Activated CD4-positive, alpha-beta T cell treated with anti-CD3 and anti-CD28 coated beads, Interleukin-2, amount 50 U/mL, for 4 hours (primary cell): ENCODE measurements at regions not wholly inside any gene's neighbourhood (a gene's known extent, or its start where the extent isn't known, plus 50 kb on each side); places are given as distances from the start of the nearest gene placed in this dataset.
"Not testable (repeated sequence)": the region's sequence is repeated elsewhere in the genome, so short reads cannot be mapped to it uniquely, and the experiment has no call there.

Source experiments
- DNase-seq, 2 experiments: peaks; one replicate each; pipeline ENCODE4 v3.0.0-alpha.2; 2020

DNA sequence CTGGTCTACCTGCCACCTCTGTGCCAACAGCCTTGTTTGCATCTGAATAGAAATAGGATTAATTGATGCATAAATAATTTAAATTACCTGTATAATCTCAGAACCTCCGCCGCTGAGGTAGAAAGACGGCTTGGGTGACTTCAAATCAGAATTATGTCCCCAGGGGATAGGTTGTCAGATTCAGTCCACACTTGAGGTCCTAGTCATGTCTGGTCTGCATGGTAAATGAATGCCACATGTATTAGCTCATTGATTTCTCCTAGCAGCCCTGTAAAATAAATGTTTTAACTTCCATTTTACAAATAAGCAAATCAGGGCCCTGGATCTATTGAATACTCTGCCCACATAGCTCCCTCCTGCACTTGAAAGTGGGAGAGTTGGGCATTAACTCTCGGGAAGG lies 368.0 kb upstream of the WWC1 start:
- no peak for DNase-seq

- no peak for DNase-seq
Measured at GRCh38 chr5:167929841-167930240, 361.6 kb upstream of the WWC1 start.

- DNase-seq, result no peak
Measured at GRCh38 chr5:167934551-167934971, 356.9 kb upstream of the WWC1 start.

DNA sequence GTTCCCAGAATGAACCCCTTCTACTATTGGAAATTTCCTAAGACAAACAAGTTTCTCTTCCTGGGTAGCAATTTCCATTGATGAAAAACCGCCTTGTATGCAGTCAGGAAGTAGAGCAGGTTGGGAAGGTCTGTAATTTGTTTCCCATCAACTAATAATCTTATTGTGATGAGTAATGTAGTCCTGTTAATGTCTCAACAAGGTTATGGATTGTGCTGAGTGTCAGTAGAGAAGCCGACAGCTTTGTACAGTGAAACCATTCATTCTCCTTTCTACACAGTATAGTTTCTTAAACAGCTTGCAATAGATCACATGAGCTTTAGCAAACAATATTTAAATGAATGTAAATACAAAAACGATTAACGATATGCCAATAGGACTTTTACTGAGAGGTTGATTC lies 355.4 kb upstream of the WWC1 start:
- no peak for DNase-seq

- DNase-seq, result no peak
Measured at GRCh38 chr5:167936944-167937634, 354.4 kb upstream of the WWC1 start.

DNA sequence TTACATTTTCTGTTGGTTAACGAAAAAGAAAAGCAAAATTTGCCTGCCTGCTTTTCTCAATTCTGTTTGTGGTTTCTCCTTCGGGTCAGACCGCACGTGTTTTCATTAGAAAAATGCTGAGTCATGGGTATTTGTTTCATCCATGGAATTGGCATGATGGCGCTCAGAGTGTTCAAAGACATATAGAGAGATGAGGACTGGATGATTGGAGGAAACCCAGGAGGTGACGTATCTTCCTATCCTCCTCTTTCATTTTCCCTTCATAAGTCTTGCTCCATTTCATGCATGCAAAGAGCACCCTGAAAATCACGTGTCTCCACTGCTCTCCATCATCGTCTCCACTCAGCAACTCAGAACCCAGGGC lies 353.8 kb upstream of the WWC1 start:
- no peak for DNase-seq

DNA sequence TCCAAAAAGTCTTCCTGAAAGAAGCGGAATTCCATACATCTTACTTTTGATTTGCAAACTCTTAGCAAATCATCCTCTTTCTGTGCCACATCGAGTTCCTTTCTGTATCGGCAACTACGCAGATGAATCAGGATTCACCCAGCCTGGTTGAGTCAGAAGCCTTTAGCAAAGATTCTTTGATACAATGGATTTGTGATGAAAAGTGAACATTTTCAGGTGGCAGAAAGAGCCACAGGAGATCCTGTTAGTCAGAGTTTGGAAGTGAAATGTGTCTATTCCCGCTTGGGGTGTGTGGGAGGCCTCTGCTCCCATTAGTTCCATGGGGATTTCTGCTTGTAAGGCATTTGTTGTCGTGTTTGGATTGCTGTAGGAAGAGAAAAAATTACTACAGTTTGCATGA lies 351.8 kb upstream of the WWC1 start:
- DNase-seq, result no peak

DNA sequence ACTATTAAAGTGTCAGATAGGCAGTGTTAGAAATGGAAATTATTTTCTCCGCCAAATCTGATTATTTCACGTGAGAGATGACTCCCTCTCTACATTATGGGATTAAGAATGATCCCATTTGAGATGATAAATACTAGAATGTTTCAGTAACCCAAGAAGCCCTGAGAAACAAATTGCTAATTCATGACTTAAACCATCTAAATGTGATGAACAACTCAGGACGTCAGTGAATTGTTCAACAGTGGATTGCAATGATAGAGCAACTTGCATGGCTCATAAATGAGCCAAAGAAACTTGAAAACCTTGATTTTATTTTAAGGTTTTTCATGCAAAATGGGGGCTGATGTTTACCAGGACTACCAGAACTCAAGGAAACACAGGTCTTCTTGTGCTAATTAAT lies 350.5 kb upstream of the WWC1 start:
- no peak for DNase-seq

DNA sequence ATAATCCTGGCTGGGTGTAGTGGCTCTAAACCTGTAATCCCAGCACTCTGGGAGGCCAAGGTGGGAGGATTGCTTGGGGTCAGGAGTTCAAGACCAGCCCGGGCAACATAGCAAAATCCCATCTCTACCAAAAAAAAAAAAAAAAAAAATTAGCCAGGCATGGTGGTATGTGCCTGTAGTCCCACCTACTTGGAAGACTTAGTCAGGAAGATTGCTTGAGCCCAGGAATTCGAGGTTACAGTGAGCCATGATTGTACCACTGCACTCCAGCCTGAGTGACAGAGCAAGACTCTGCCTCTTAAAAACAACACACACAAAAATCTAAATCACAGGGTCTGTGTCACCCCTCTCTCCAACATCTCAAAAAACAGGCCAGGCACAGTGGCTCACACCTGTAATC lies 349.9 kb upstream of the WWC1 start:
- not testable (repeated sequence) for DNase-seq

DNA sequence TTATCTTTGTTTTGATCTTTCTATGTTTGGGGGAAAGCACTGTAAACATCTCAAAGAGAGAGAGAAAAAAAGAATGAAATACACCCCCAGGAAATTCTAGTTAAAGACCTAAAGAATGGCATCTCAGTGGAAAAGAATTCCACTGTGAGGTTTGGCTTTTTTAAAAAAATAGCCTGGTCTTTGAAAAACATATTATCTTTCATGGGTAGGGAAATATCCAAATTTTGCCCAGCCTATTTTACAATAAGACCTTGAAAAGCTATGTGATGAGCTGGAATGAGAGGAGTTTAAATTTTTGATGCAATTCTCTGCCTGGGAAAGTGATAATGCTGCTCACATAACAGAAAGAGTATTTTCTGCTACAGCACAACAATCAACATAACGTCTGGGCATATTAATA lies 348.1 kb upstream of the WWC1 start:
- no peak for DNase-seq

DNA sequence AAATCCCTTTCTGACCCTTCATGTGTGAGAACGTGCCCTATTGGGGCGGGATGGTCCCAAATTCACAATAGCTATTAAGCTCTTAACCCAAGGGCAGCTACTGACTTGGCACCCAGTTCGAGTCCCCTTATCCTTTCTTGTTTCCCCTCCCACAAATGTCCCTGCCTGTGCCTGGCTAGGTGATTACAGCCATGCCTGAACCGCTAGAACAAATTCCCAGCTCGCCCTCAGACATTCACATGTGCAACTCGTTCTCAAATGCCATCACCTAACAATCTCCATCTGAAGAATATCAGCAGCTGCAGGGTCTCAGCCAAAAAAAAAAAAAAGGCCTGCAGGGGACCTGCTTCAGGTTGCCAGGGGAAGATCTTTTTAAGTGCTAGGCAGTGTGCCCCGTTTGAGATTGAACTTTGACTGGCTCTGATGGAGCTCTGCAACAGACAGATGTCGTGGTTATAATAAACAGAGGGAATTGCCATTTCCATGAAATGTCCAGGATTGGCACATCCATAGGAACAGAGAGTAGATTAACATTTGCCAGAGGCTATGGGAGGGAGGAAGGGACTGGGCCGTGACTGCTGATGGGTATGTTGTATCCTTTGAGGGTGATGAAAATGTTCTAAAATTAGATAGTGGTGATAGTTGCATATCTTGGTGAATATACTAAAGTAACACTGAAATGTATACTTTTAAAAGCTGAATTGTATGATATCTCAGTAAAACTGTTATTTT lies 347.2 kb upstream of the WWC1 start:
- no peak for DNase-seq

- no peak for DNase-seq
Measured at GRCh38 chr5:167945542-167946384, 345.7 kb upstream of the WWC1 start.

DNA sequence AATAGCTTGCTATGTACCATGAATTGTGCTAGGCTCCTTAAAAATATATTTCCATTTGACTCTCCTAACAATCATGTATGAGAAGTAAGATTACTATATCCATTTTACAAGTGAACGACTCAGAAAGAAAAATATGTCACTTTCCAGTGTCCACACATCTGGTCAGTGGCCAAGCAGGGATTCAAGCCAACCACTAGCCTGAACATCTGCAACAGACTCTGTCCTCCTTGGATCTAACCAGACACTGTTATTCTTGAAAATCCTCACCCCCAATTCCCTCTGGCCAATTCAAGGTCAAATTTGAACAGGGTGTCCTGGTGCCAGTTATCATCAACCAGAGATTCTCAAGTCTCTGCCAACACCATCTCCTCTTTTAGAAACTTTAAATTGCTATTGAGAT lies 344.1 kb upstream of the WWC1 start:
- DNase-seq, result no peak

DNA sequence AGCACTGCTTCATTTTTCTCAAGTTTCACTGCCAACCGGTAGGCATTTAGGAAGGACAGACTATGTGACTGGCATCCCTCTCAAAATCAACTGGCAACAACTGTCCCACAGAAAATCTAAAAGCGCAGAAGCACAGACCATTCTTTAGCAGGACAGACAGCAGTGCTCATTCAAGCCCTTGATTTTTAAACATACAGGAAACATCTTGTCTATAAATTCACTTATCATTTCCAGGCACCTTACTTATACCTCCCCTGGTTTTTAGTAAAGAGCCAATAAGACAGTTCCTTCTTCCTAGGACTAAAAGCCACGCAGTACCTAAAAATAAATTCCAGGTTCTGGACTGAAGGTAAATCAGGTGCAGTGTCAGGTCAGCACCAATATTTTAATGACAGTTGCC lies 343.2 kb upstream of the WWC1 start:
- DNase-seq, result no peak

- DNase-seq, result no peak
Measured at GRCh38 chr5:167949435-167949834, 342.0 kb upstream of the WWC1 start.

DNA sequence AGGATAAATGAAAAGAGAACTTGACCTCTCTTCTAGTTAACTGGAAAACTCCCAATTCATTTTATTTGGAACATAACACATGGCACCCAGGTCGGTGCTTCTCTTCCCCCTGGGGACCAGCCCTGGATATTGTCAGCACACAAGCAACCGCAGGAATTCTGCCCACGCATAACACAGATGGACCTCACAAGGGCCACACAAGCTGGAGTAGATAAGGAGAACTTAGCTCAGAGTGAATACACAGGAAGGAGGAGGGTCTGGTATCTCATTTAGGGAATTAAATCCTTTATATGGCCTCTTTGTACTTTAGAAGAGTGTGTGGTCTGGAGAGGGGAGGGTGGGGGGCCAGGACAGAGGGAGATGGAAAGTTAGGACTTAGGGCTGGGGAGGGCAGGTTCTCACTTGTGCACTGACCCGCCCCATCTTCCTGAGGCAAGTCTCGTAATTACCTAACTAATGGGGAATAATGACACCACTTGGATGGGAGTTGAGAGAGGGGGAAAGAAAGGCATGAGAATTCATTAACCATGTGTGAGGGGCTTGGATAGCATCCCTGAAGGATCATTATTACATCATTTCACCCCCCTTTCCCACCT lies 341.2 kb upstream of the WWC1 start:
- no peak for DNase-seq

DNA sequence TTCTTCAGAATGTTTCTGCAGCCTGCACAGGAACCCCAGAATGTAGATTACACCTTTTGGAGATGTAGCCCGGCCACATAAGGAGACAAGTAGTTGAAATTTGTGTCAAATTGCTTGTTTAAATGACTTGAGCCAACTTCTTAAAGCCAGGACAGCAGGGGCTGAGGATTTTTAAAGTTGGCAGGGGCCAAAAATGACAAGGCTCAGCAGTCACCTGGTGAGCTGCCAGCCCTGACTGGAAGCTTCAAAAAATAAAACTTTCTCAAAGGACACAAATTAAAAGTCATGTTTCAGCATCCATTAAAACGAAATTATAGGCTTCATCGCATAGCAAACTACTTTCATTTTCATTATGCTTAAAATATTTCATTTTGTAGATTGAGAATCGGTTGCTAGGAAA lies 340.3 kb upstream of the WWC1 start:
- no peak for DNase-seq

- no peak for DNase-seq
Measured at GRCh38 chr5:167952278-167952995, 339.0 kb upstream of the WWC1 start.

GRCh38 chr5:167953151-167953798 lies 338.2 kb upstream of the WWC1 start:
- DNase-seq, result no peak

DNA sequence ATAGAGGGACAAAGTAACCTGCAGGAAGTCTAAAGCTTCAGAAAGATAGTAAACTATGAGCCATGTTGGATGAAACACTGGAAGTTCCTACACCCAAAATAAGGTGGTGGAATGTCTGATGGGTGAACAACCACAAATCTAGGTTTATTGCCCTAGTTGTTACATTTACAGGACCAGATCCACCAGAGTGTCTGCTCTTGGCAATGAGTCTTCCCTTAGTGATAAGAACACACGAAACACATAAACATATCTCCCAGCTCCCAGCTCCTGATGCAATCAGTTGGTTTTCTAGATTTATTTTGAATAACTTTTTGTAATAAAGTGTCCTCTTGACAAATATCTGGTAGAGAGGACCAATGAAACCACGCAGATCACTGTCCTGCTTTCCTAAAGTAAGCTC lies 329.7 kb upstream of the WWC1 start:
- no peak for DNase-seq

DNA sequence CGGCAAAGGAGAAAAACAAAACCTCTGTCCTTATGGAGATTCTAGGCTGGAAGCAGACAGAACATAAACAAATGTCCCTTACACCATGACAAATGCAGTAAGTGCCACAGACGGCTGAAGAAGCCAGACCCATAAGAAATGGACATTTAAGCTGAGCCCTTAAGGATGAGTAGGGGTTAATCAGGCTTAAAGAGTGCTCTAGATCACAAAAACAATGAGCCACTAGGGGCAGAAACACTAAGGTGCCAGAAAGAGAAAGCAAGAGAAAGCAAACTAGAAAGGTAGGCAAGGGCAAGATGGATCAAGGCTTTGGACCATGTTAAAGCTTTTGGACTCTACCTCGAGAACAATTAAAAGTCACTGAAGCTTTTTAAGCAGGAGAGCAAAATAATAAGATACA lies 326.9 kb upstream of the WWC1 start:
- DNase-seq, result no peak

GRCh38 chr5:167965710-167966109 lies 325.7 kb upstream of the WWC1 start:
- DNase-seq, result no peak
